ENCODE measurements at regions not wholly inside any gene's neighbourhood (a gene's known extent, or its start where the extent isn't known, plus 50 kb on each side); places are given as distances from the start of the nearest gene placed in this dataset.

DNA sequence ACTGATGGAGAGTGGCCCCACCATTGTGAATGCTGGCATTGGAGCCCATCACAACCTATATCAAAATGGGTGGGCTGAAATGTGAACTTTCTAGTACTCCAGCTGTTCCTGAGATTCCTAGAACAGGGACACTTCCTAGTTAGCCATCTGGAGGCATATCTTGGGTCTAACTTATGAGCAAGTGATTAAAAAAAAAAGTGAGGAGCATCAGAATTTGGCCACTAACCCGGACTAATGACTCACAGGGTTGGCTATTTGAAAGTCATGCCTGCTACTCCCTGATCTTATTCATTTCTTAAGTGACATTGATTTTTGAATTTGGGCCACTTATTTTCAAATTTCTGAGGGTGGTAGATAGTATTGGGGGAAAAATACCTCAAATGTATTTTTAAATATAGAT, 216.6 kb downstream of the HRH4 start:
- DNase-seq = no peak

- no peak for DNase-seq
Measured at GRCh38 chr18:24678107-24678506, 217.7 kb downstream of the HRH4 start.

DNA sequence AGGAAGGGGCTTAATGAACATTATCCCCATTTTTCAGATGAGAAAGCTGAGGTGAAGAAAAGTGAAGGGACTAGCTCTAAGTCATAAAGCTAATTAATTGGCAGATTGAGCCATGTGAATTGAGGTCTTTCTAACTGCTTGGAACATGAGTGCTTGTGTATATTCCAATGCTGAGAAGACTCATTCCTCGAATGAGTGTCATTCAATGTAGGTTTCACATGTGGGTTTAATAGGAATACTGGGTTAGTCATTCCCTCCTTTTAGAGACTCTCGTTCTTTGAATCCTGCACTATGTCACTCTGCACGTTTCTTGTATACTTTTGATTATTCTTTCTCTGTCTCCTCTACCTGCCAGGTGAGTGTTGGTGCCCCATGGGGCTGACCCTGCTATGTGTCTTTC, 218.2 kb downstream of the HRH4 start:
- DNase-seq = no peak

GRCh38 chr18:24679062-24679461, 218.6 kb downstream of the HRH4 start:
- DNase-seq = no peak

GRCh38 chr18:24683925-24684324, 223.5 kb downstream of the HRH4 start:
- DNase-seq = no peak

DNA sequence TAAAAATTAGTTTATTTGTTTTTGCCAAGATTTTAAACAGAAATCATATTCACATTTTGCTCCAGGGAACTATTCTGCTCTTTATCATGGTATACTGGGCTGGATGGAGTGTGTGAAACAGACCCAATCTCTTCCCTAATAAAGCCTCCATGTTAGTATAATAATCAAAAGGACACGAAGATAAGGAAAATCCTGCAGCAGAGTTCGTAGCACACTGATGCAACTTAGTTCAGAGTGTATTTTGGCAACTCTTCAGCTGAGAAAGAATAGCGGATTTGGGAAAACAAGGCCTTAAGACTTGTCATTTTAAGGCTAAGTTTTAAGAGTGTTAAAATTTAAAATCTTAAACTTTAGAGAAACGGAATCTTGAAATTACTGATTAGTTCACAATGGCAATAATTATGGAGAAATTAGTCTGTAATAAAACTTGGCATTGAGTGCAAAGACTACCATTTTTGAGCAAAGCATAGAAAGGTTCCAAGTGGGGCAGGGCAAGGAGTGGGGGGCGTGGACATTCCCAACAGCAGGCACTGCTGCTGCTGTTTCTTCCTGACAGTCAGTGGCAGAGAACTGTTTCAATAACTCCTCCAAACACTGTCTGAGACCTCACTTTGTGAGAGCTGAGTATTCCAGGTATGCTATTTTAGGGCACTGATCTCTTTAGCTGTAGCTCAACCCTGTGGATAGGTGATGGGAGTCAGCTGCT, 225.0 kb downstream of the HRH4 start:
- DNase-seq = no peak

- no peak for DNase-seq
Measured at GRCh38 chr18:24695168-24695567, 234.7 kb downstream of the HRH4 start.

DNA sequence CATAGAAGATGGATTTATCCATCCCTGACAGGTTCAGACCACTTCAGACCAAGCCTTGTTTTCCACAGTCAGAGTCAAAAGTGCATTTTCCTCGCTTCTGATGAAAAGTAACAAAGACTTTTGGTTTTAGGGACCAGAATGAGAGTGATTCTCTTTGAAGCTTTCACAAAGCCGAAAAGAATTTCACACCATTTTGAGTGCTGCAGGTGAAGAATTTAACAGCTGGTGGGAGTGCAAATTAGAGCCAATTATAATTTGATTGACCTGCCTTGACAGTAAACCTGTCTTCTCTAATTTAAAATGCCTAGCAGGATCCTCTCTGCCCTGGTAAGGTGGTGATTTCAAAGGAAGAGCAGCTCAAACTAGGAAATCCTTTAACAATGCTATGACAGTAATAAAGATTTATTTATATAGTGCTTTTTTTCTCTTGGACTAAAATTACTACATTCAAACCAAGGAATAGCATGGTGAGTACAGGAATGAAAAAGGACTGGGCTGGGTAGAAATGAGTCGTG, 241.6 kb downstream of the HRH4 start:
- DNase-seq = no peak

GRCh38 chr18:24703316-24703715, 242.9 kb downstream of the HRH4 start:
- no peak for DNase-seq

GRCh38 chr18:24704946-24705630, 244.7 kb downstream of the HRH4 start:
- peak; percentile 61 for DNase-seq

GRCh38 chr18:24710474-24710873, 250.0 kb downstream of the HRH4 start:
- no peak for DNase-seq

- DNase-seq = no peak
Measured at GRCh38 chr18:24719791-24720190, 259.4 kb downstream of the HRH4 start.

DNA sequence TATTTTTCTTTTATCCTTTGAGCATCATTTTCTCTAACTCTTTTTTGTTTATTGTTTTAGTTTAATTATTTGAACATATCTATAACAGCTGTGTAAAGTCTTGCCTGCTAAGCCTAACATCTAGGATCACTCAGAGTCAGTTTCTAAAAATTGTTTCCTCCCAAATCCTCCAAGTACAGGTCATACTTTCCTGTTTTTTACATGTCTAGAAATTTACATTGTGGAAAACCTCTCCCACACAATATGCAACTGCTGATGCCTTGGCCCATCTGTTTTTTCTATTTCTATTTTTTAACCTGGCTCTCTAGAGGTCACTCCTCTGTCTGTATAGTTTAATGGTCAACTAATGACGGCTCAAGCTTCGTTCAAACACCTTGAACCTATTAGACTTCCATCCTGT, 261.0 kb downstream of the HRH4 start:
- DNase-seq = no peak

DNA sequence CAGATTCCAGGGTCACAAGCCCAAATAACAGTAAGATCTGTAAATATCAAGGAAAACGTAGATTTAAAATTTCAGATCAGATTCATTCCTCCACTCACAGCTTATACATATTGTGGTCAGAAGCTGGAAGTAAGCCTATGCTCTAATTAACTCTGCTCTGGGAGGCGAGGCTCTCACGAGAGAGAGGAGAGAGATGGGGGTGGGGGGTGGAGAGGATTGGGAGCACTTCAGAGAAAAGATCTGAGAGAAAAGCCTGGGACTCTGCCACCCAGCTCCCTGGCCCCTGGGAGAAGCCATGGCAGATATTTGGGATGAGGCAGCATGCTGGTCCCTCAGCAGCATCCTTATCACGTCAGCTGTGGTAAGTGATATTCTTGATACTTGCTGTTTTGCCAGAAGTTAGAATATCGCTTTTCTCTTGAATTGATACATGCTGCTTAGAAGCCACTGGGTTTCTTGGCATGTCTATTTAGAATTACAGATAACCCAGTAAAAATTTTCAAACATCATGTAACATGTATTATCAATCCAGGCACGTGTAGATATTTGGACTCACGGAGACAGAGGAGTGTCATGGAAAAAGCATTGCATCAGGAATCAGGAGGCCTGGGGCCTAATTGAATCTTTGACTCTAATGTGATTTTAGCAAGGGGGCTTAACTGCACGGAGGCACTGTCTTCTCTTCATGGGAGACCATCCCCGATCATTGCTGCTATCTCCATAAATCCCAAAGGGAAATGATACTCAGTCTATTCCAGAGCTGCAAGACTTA, 265.4 kb downstream of the HRH4 start:
- no peak for DNase-seq

- DNase-seq = peak; percentile 62
Measured at GRCh38 chr18:24726727-24727492, 266.5 kb downstream of the HRH4 start.

DNA sequence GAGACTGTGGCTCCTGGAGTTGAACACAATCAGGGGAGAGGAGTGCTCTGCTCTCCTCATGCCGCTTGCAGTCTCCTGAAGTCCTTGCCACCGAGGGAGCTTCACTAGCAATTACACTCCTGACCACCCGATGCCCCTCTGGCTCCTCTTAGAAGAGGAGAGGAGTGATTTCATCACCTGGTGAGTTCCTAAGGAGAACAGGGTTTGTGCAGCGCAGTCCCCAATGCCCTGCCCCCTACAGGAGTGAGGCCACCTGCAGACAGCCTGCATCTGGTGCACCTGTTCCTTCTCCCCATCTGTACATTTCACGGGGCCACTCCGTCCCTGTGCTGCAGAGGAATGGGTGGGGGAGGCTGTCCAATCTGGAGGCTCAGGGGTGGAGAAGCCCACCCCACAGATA, 267.2 kb downstream of the HRH4 start:
- no peak for DNase-seq

DNA sequence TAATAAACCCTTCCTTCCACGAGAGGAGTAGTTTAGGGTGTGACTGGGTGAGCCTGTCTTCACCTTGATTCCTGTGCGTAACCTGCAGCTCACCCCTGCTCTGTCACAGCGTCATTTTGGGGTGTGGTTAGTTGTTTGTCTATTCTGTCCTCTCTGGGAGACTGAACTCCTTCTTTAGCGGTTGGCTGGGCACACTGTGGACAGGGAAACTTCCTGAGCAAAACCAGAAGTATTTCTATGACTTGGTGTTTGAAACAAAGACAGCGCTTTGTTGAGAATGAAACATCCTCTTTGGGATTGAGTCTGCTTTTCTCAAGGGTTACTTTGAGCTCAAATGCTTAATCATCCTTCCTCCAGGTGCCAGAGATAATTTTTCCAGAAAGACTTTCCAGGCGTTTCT, 270.7 kb downstream of the HRH4 start:
- no peak for DNase-seq

- no peak for DNase-seq
Measured at GRCh38 chr18:24731981-24732380, 271.5 kb downstream of the HRH4 start.

GRCh38 chr18:24734058-24734457, 273.6 kb downstream of the HRH4 start:
- no peak for DNase-seq

DNA sequence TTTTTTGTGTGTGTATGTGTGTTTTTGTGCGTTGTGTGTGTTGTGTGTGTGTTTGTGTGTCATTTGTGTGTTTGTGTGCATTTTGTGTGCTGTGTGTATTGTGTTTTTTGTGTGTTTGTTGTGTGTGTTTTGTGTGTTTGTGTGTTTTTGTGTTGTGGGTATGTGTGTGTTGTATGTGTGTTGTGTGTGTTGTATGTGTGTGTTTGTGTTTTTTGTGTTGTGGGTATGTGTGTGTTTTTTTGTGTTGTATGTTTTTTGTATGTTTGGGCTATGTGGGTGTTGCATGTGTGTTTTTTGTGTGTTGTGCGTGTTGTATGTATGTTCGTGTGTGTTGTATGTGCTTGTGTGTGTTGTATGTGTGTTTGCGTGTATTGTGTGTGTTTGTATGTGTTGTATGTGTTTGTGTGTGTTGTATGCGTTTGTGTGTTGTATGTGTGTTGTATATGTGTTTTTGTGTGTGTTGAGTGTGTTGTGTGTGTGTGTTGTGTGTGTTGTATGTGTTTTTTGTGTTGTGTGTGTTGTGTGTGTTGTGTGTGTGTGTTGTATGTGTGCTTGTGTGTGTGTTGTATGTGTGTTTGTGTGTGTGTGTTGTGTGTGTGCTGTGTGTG, 275.3 kb downstream of the HRH4 start:
- no peak for DNase-seq

DNA sequence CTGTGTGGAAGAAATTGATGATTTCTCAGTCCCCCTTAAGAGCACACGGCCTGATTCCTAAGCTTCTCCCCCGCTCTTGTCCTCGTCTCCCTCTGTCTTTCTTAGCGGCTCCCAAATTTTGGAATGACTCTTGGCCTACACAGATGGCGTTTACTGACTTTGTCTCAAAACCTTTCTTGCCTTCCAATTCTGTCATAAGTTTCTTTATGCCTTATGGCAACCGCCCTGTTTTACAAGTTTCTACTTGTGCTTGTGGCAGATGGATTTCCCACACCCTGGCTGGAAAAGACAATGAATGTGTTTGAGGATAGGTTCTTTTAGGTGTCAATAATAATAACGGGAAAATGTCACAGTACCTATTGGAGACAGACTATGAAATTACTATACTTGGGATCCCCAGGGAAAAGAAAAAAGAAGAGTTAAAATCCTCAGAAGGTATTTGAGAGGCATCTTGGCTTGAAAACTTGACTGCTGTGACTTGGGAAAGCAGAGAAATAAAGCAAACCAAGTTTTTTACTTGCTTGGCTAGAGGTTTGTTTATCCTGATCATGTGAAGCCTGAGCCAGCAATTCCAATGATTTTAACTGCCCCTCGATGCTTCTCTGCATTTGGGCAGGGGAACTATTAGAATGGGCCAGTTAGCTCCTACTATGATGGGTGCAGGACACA, 276.4 kb downstream of the HRH4 start:
- no peak for DNase-seq

- DNase-seq = no peak
Measured at GRCh38 chr18:24740829-24741228, 280.4 kb downstream of the HRH4 start.

Measured in NCI-H1694 treated with DMSO at 0.1 percent for 48 hours (cell line).